HG02943 (cell line): ENCODE measurements at regions not wholly inside any gene's neighbourhood (a gene's known extent, or its start where the extent isn't known, plus 50 kb on each side); places are given as distances from the start of the nearest gene placed in this dataset.
A peak's percentile ranks its signal among the peaks of the same experiment; 100 is the strongest.

Source experiments
- ATAC-seq: cut with Tn5 transposase; IDR thresholded peaks from one replicate; pipeline ENCODE4 v1.9.1; 2021; ENCODE audit warnings: mild to moderate bottlenecking, low read depth, moderate library complexity; ENCODE audit not compliant: unreplicated experiment

GRCh38 chr6:110033101-110033500 is 55.0 kb downstream of the GPR6 start:
- ATAC-seq: no peak

GRCh38 chr6:110033749-110034666 is 55.9 kb downstream of the GPR6 start:
- no peak for ATAC-seq

GRCh38 chr6:110034667-110035036 is 56.5 kb downstream of the GPR6 start:
- no peak for ATAC-seq

- no peak for ATAC-seq
Observed at GRCh38 chr6:110035321-110035720, 57.2 kb downstream of the GPR6 start.

GRCh38 chr6:110036408-110037302 is 58.5 kb downstream of the GPR6 start:
- ATAC-seq: no peak

- no peak for ATAC-seq
Observed at GRCh38 chr6:110037726-110038295, 59.7 kb downstream of the GPR6 start.

GRCh38 chr6:110039364-110039980 is 61.4 kb downstream of the GPR6 start:
- peak; percentile 85 for ATAC-seq

GRCh38 chr6:110039981-110040383 is 61.9 kb downstream of the GPR6 start:
- ATAC-seq: peak; percentile 29

GRCh38 chr6:110040716-110041115 is 62.6 kb downstream of the GPR6 start:
- no peak for ATAC-seq

GRCh38 chr6:110041126-110041525 is 63.0 kb downstream of the GPR6 start:
- no peak for ATAC-seq

- ATAC-seq: no peak
Observed at GRCh38 chr6:110041830-110042229, 63.7 kb downstream of the GPR6 start.

- no peak for ATAC-seq
Observed at GRCh38 chr6:110042670-110043296, 64.7 kb downstream of the GPR6 start.

- ATAC-seq: no peak
Observed at GRCh38 chr6:110043366-110043994, 65.4 kb downstream of the GPR6 start.

GRCh38 chr6:110044096-110044495 is 66.0 kb downstream of the GPR6 start:
- ATAC-seq: no peak

- ATAC-seq: no peak
Observed at GRCh38 chr6:110044622-110045021, 66.5 kb downstream of the GPR6 start.

GRCh38 chr6:110048221-110048875 is 70.2 kb downstream of the GPR6 start:
- ATAC-seq: no peak

GRCh38 chr6:110049696-110050439 is 71.8 kb downstream of the GPR6 start:
- no peak for ATAC-seq
